ENCODE measurements at regions not wholly inside any gene's neighbourhood (a gene's known extent, or its start where the extent isn't known, plus 50 kb on each side); places are given as distances from the start of the nearest gene placed in this dataset.

- DNase-seq (ENCODE audit: low read depth in 3 of 3, low spot score in 2 of 3): no peak
These were observed 86.3 kb upstream of the SEMA6A start for GRCh38 chr5:116660929-116661328.

- no peak for DNase-seq (ENCODE audit: low read depth in 3 of 3, low spot score in 2 of 3)
These were observed 84.2 kb upstream of the SEMA6A start for GRCh38 chr5:116658830-116659229.

GRCh38 chr5:116658141-116658540 is 83.5 kb upstream of the SEMA6A start:
- DNase-seq (ENCODE audit: low read depth in 3 of 3, low spot score in 2 of 3): no peak

GRCh38 chr5:116655431-116655830 is 80.8 kb upstream of the SEMA6A start:
- no peak for DNase-seq (ENCODE audit: low read depth in 3 of 3, low spot score in 2 of 3)

- DNase-seq (ENCODE audit: low read depth in 3 of 3, low spot score in 2 of 3): no peak
These were observed 80.3 kb upstream of the SEMA6A start for GRCh38 chr5:116654925-116655324.

- DNase-seq (ENCODE audit: low read depth in 3 of 3, low spot score in 2 of 3): no peak
These were observed 78.3 kb upstream of the SEMA6A start for GRCh38 chr5:116652903-116653302.

- peak in 1 of 3 donors; percentile 21 for DNase-seq (ENCODE audit: low read depth in 3 of 3, low spot score in 2 of 3)
These were observed 77.6 kb upstream of the SEMA6A start for GRCh38 chr5:116652196-116652729.

- DNase-seq (ENCODE audit: low read depth in 3 of 3, low spot score in 2 of 3): no peak
These were observed 77.0 kb upstream of the SEMA6A start for GRCh38 chr5:116651653-116652052.

- no peak for DNase-seq (ENCODE audit: low read depth in 3 of 3, low spot score in 2 of 3)
These were observed 76.3 kb upstream of the SEMA6A start for GRCh38 chr5:116650964-116651363.

GRCh38 chr5:116650544-116650943 is 75.9 kb upstream of the SEMA6A start:
- DNase-seq (ENCODE audit: low read depth in 3 of 3, low spot score in 2 of 3): no peak

- no peak for DNase-seq (ENCODE audit: low read depth in 3 of 3, low spot score in 2 of 3)
These were observed 72.1 kb upstream of the SEMA6A start for GRCh38 chr5:116646611-116647289.

GRCh38 chr5:116645627-116646026 is 71.0 kb upstream of the SEMA6A start:
- DNase-seq (ENCODE audit: low read depth in 3 of 3, low spot score in 2 of 3): no peak

- no peak for DNase-seq (ENCODE audit: low read depth in 3 of 3, low spot score in 2 of 3)
These were observed 65.6 kb upstream of the SEMA6A start for GRCh38 chr5:116640236-116640635.

- DNase-seq (ENCODE audit: low read depth in 3 of 3, low spot score in 2 of 3): no peak
These were observed 62.6 kb upstream of the SEMA6A start for GRCh38 chr5:116637149-116637740.

GRCh38 chr5:116632890-116633289 is 58.3 kb upstream of the SEMA6A start:
- no peak for DNase-seq (ENCODE audit: low read depth in 3 of 3, low spot score in 2 of 3)

- no peak for DNase-seq (ENCODE audit: low read depth in 3 of 3, low spot score in 2 of 3)
These were observed 56.5 kb upstream of the SEMA6A start for GRCh38 chr5:116631147-116631546.

- DNase-seq (ENCODE audit: low read depth in 3 of 3, low spot score in 2 of 3): no peak
These were observed 54.5 kb upstream of the SEMA6A start for GRCh38 chr5:116629168-116629567.

GRCh38 chr5:116626945-116627679 is 52.5 kb upstream of the SEMA6A start:
- no peak for DNase-seq (ENCODE audit: low read depth in 3 of 3, low spot score in 2 of 3)

- DNase-seq (ENCODE audit: low read depth in 3 of 3, low spot score in 2 of 3): peak; percentile 51 to 59 (median 57)
These were observed 51.7 kb upstream of the SEMA6A start for GRCh38 chr5:116626272-116626723.
